Skin epidermis (tissue), 12 donors: ENCODE measurements at regions not wholly inside any gene's neighbourhood (a gene's known extent, or its start where the extent isn't known, plus 50 kb on each side); places are given as distances from the start of the nearest gene placed in this dataset.
"Not testable (repeated sequence)": the region's sequence is repeated elsewhere in the genome, so short reads cannot be mapped to it uniquely, and the experiment has no call there.

Source experiments
- H3K27ac ChIP-seq, 21 experiments: fragments of 200-600 bp; sonication (generic) in 11 of 21; one replicate each; pipeline ENCODE4 v1.5.0; 2020; ENCODE audit warnings: mild to moderate bottlenecking in 3 of 21, inconsistent platforms in 2 of 21, moderate library complexity in 2 of 21
- H3K4me3 ChIP-seq, 7 experiments: fragments of 200-600 bp; sonication (generic) in 2 of 7; one replicate each; pipeline ENCODE4 v1.5.0; 2020; ENCODE audit warnings: inconsistent platforms in 2 of 7, mild to moderate bottlenecking in 2 of 7, moderate library complexity in 1 of 7

DNA sequence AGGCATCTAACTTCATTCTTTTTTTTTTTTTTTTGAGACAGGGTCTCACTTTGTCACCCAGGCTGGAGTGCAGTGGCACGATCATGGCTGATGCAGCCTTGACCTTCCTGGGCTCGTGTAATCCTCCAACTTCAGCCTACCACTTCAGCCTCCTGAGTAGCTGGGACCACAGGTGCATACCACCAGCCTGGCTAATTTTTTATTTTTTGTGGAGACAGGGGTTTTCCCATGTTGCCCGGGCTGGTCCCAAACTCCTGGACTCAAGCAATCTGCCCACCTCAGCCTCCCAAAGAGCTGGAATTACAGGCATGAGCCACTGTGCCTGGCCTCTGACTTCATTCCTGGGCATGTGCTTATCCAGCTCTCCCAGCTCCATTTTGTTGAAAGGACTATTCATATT, 311.9 kb downstream of the RPS24 start:
- H3K4me3 ChIP-seq, H3K27ac ChIP-seq: not testable (repeated sequence)

- Histone ChIP-seq H3K4me3 (no peak overlapping the region), H3K27ac (no peak overlapping the region)
Observed at GRCh38 chr10:78346721-78347120, 313.1 kb downstream of the RPS24 start.

DNA sequence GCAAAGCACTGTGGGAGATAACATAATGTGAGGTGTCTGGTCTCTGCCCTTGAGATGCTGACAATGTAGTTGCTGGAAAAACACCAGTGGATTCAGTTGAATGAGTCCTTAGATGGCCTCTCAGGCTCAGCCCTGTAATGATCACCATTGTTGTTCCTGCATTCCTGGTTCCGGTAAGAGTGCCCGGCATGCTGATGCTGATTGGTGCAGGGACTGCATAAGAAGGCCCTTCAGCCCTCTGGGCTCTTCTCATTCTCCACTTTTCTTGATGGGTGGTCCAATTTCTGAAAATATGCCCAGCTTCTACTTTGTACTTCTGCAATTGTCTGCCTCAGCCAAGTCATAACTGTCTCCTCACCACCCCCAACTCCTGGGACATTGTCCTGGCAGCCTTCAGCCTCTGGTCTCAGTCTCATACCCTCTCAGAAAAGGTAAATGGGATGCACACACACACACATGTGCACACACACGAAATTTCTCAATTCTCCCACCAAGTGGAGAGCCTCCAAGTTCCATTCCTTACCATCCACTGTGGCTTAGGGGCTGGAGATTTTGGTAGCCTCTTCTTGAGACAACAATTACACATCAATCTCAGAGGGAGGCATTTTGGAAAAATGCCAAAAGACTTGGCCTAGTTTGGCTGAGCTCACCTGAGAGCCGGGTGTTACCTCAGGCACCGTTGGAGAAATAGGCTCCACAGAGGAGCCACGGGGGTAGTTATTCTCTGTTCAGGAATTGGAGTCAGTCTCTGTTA, 314.9 kb downstream of the RPS24 start:
- peak overlapping the region in 1 of 21 experiments; percentile 67 for H3K27ac ChIP-seq
- H3K4me3 ChIP-seq, result no peak overlapping the region

DNA sequence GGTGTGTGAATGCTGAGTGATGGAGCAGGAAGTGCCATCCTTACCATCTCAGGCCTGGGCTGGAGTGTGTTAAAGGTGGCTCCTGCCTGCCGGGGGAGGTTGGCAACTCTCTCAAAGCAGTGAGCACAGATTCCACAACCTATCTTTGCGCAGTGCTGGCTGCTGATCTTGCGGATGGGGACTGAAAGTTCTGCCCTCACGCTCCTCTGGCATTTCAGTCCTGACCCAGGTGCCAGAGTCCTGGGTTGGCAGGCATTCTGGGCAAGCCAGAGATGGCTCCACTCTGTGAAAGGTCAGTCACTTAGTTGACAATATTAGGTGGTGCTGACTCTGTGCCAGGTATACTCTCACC, 315.5 kb downstream of the RPS24 start:
- H3K27ac ChIP-seq, result peak overlapping the region in 1 of 21 experiments; percentile 67

DNA sequence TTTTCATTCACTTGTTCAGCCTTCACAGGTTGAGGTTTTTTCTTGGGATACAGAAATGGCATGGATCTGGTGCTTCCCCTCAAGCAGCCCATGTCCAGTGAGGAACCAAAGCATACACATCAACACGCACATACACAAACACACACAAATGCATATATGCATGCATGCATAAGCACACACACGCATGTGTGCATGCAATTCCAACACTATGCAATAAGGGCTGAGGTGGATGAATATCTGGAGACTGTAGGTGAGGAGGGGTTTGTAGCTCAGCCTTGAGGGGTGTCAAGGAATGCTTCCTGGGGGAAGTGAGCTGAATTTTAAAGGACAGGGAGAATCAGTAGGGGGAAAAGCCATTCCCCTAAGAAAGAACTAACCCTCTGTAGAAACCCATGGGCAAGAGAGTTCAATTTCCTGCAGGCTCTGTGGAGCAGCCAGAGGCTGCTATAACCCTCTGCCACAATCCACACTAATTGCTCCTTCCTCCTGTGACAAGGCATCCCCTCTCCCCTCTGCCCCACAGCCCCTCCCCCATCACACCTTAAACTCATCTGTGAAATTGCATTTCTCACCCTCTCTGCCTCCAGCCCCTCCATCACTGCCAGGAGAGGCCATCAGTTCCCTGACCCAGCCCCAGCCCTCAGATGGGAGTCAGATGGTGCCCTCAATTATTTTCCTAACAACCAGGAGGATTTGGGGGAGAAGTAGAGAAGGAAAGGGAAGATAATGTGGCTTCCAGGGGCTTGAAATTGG, 316.4 kb downstream of the RPS24 start:
- no peak overlapping the region for H3K4me3 ChIP-seq
- H3K27ac ChIP-seq, result peak overlapping the region in 1 of 21 experiments; percentile 67

More for the DNA sequence above, 315.5 kb downstream of the RPS24 start:
- no peak overlapping the region for H3K4me3 ChIP-seq

DNA sequence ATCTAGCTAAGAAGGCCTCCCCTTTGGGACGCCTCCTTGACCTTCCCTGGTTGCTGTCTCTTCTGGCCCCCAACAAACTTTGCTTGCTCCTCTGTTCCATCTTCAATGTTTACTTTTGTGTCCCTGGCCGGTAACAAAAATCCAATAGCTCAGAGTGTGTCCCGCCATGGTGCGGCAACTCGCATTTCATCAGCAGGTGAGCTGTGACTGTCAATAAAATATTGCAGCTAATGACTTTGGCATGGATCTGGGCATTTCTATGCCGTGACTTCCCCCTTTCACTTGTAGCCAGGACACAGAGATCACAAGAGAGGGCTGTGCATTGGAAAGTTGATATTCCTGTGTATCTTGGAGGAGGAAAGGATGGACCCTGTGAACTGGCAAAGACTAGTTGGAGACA, 317.6 kb downstream of the RPS24 start:
- Histone ChIP-seq H3K4me3 (no peak overlapping the region), H3K27ac (no peak overlapping the region)

GRCh38 chr10:78351809-78352208, 318.1 kb downstream of the RPS24 start:
- Histone ChIP-seq H3K4me3 (no peak overlapping the region), H3K27ac (no peak overlapping the region)

DNA sequence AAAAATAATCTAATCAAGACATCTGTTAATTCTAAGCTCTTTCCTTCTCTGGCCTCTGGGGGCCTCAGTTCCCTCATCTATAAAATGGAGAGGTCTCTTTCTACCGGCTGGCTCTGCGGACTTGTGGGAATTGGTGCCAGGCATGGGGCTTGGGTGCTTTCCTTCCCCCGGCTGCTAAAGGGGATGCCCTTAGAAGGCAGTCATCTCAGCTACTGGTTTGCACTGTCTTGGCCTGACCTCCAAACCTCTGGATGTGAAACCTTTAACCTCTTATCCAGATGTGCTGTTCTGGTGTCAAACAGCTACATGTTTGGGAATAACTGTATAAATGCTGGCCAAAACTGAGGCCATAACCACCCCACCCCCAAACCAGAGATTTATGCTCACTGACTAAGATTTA, 320.0 kb downstream of the RPS24 start:
- Histone ChIP-seq H3K27ac (no peak overlapping the region), H3K4me3 (no peak overlapping the region)

DNA sequence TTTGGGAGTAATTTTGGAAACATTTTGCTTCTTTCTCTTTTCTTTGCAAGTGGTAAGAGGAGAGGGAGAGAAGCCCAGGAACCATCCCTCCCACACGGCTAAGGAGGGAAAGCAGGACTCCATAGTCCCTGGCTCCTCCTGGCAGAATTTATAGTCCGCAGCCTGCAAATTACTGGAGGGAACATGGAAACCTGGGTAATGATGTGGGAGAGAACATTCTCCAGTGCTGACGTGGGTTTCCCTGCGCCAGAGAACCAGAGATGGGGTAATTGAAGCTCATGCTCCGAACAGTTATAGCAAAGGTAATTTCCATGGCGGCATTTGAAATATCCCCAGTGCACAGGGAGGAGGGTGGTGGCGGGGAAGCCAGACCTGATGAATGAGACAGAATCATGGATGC, 320.4 kb downstream of the RPS24 start:
- Histone ChIP-seq H3K4me3 (no peak overlapping the region), H3K27ac (no peak overlapping the region)

GRCh38 chr10:78356291-78356900, 322.7 kb downstream of the RPS24 start:
- Histone ChIP-seq H3K27ac (peak overlapping the region in 1 of 21 experiments; percentile 41), H3K4me3 (no peak overlapping the region)

DNA sequence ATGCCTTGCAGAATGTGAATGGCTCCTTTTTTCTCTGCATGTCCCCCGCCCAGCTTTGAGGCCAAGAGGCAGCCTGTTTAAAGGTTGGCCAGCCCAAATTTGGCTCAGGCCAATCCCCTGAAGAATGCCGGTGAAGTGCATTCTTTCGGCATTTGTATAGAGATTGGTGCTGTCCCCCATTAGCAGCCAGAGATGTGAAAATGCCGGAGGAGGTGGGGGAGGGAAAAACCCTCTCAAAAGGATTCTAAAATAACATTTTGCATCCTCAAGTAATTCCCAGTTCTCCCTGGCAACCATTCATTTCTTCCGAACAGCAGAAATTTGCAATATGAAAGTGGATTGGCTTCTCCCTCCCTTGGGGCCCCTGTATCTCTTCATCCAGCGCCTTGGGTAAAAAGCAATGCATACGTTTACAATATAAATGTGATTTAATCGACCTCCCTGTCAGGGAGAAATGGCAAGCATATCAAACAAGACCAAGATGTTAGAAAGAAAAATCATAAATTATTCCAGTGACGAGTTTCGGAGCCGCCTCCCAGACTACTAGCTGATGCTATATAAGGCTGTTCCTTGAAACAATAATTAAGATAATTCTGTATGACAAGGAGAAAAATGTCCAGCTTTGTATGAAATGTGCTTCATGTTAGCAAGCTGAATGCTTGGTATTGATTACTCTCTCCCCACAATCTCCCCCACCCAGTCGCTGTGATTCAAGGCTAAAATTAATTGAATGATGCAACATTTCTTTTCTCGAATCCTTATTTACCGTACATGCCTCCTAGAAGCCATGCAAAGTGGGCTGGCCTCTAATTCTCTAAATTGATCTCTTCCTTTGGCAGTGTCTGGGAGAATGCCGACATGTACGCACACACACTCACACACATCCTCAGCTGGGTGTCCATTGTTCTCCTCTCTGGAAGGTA, 323.7 kb downstream of the RPS24 start:
- no peak overlapping the region for H3K4me3 ChIP-seq
- H3K27ac ChIP-seq, result peak overlapping the region in 1 of 21 experiments; percentile 68

GRCh38 chr10:78358351-78358750, 324.7 kb downstream of the RPS24 start:
- Histone ChIP-seq H3K4me3 (no peak overlapping the region), H3K27ac (peak overlapping the region in 1 of 21 experiments; percentile 68)

GRCh38 chr10:78358982-78359381, 325.3 kb downstream of the RPS24 start:
- no peak overlapping the region for H3K4me3 ChIP-seq

DNA sequence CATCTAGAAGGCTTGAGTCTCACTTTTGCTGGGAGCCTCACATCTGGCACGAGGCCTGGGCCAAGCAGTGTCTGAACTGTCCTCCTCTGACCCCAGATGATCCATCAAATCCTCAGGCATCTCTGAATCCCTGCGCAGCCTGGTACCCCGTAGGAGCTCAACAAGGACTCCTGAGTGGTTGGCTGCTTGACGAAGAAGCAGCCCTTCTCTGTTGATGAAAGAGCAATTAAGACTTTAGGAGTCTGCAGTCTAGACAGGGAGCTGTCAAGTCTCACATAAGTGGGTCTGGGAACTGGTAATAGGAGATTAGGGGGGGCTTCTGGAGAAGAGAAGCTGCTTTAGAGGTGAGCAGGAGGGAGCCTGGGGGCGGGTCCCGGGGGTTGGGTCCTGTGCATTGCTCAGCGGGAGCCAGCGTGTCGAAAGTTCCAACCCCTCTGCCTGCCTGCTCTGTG, 326.0 kb downstream of the RPS24 start:
- no peak overlapping the region for H3K4me3 ChIP-seq
- peak overlapping the region in 1 of 21 experiments; percentile 37 for H3K27ac ChIP-seq

More at GRCh38 chr10:78358982-78359381, 325.3 kb downstream of the RPS24 start:
- H3K27ac ChIP-seq, result peak overlapping the region in 1 of 21 experiments; percentile 37

- Histone ChIP-seq H3K4me3 (no peak overlapping the region), H3K27ac (no peak overlapping the region)
Observed at GRCh38 chr10:78360284-78360683, 326.6 kb downstream of the RPS24 start.

- no peak overlapping the region for H3K4me3 ChIP-seq
- no peak overlapping the region for H3K27ac ChIP-seq
Observed at GRCh38 chr10:78361031-78361430, 327.4 kb downstream of the RPS24 start.

DNA sequence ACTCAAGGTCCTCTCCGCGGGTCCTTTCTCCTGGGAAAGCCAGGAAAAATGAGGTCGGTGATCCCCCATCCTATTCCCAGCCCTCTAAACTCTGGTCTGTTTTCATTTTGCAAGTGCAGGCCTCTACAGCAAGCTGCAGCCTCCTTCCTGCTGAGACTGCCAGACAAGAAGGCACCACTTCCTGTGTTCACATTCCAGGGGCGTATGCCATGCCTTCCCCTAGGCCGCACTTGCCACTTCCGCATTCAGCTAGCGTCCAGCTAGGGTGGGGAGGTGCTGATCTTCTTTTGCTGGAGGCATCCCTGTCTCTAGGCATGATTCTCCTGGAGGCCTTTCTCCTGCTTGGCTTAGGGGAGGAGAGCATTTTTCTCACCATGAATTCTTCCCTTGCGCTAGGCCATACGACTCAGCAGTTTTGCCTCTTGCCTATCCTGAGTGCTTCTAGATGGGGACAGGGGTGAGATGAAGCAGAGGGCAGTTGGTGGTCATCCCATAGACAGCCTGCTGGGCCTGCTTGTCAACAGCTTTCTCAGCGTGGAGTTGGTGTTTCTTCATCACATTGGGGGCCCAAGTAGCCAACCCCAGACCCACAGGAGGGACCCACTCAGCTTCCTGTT, 328.9 kb downstream of the RPS24 start:
- Histone ChIP-seq H3K4me3 (no peak overlapping the region), H3K27ac (peak overlapping the region in 5 of 21 experiments; percentile 5 to 64 (median 31))

GRCh38 chr10:78363190-78363589, 329.5 kb downstream of the RPS24 start:
- Histone ChIP-seq H3K4me3 (no peak overlapping the region), H3K27ac (no peak overlapping the region)

DNA sequence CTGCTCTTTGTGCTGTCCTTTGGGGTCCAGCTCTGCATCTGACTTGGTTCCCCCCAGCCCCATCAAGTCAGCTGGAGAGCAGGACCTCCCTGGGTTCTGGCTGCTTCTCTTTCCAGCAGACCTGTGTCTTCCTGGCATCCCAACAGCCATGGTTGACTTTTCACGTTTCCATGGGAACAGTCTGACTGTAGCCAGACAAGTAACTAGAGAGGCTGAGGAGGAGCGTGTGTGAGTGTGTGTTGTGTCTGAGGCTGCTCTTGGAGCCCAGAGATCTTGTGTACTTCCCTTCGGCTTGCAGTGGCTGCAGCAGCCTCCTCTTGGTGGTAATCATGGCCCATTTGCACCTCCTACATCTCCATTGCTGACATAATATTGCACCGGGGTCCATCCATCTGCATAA, 332.0 kb downstream of the RPS24 start:
- no peak overlapping the region for H3K27ac ChIP-seq
- H3K4me3 ChIP-seq, result no peak overlapping the region
